HG03460 (cell line): ENCODE measurements at regions not wholly inside any gene's neighbourhood (a gene's known extent, or its start where the extent isn't known, plus 50 kb on each side); places are given as distances from the start of the nearest gene placed in this dataset.
"Not testable (repeated sequence)": the region's sequence is repeated elsewhere in the genome, so short reads cannot be mapped to it uniquely, and the experiment has no call there.

Source experiments
- ATAC-seq: cut with Tn5 transposase; IDR thresholded peaks from one replicate; pipeline ENCODE4 v1.9.1; 2021; ENCODE audit not compliant: unreplicated experiment

DNA sequence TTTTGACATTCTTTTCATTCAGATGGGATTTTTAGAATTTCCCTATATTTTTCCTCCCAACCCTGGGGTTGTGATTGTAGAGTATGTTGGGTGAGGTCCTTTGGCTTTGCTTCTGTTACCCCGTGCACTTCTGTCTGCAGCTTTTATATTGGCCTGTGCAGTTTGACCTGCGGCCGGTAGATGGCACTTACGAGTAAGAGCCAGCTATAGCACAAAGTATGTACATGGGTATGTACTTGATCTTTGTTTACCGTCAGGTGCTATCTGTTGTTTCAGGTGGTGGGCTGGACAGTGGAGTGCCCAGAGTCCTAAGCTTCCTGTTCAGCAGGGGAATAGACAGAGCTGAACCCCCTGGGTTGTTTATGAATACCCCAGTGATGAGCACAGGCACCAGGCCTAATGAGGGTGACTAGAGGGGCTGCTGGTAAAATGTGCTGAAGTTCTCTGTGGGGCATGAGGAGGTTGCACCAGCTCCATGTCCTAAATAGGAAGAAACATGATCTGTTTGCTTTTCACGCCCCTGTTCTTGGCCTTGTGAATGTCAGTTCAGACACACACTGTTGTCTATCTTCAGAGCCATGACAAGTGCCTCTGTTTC is 58.9 kb upstream of the THUMPD2 start:
- ATAC-seq: peak; percentile 88

DNA sequence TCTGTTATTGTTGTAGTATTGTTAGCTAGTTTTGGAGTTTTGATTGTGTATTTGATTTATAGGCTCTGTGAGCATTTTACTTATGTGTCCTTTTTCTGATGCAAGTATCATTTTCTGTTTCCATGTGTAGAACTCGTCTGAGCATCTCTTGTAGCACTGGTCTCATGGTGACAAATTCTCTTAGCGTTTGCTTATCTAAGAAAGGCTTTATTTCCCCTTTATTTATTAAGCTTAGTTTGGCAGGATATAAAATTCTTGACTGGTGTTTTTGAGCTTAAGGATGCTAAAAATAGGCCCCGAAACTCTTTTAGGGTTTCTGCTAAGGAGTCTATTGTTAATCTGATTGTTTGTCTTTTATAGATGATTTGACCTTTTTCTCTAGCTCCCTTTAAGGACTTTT is 57.6 kb upstream of the THUMPD2 start:
- no peak for ATAC-seq

GRCh38 chr2:39834426-39834825 is 55.4 kb upstream of the THUMPD2 start:
- no peak for ATAC-seq

- ATAC-seq: not testable (repeated sequence)
These were observed 51.6 kb upstream of the THUMPD2 start for GRCh38 chr2:39830610-39831009.
